Omental fat pad (tissue), 3 donors: ENCODE measurements at regions not wholly inside any gene's neighbourhood (a gene's known extent, or its start where the extent isn't known, plus 50 kb on each side); places are given as distances from the start of the nearest gene placed in this dataset.
"Not testable (repeated sequence)": the region's sequence is repeated elsewhere in the genome, so short reads cannot be mapped to it uniquely, and the experiment has no call there.

Source experiments
- ATAC-seq: fragments of 150-250 bp; one replicate; pipeline ENCODE4 v1.9.1; 2016; ENCODE audit warnings: mild to moderate bottlenecking, moderate library complexity; ENCODE audit not compliant: low FRiP score
- DNase-seq: peaks from one replicate; pipeline ENCODE4 v3.0.0-alpha.2; 2019; ENCODE audit warnings: low spot score
- TF ChIP-seq, protein P1 (sequence below), 3 donors: fragments of 450-650 bp; IDR thresholded peaks; one replicate each; pipeline ENCODE4 v1.5.1; 2016 to 2017; ENCODE audit warnings: antibody characterized with exemption in 3 of 3, mild to moderate bottlenecking in 3 of 3, moderate library complexity in 2 of 3

- ATAC-seq, result no peak
- no peak for DNase-seq
- TF ChIP-seq, protein P1, sequence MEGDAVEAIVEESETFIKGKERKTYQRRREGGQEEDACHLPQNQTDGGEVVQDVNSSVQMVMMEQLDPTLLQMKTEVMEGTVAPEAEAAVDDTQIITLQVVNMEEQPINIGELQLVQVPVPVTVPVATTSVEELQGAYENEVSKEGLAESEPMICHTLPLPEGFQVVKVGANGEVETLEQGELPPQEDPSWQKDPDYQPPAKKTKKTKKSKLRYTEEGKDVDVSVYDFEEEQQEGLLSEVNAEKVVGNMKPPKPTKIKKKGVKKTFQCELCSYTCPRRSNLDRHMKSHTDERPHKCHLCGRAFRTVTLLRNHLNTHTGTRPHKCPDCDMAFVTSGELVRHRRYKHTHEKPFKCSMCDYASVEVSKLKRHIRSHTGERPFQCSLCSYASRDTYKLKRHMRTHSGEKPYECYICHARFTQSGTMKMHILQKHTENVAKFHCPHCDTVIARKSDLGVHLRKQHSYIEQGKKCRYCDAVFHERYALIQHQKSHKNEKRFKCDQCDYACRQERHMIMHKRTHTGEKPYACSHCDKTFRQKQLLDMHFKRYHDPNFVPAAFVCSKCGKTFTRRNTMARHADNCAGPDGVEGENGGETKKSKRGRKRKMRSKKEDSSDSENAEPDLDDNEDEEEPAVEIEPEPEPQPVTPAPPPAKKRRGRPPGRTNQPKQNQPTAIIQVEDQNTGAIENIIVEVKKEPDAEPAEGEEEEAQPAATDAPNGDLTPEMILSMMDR (IDR thresholded peaks at IDR 0.05), result no peak
Observed at GRCh38 chr12:67783393-67783792, 134.8 kb downstream of the DYRK2 start.

GRCh38 chr12:67784831-67785230 is 136.3 kb downstream of the DYRK2 start:
- ATAC-seq, result no peak
- no peak for DNase-seq
- TF ChIP-seq, protein P1 (IDR thresholded peaks at IDR 0.05), result no peak

GRCh38 chr12:67786086-67786485 is 137.5 kb downstream of the DYRK2 start:
- no peak for DNase-seq
- TF ChIP-seq, protein P1 (IDR thresholded peaks at IDR 0.05), result no peak
- no peak for ATAC-seq

- TF ChIP-seq, protein P1 (IDR thresholded peaks at IDR 0.05), result no peak
- ATAC-seq (no peak), DNase-seq (no peak)
Observed at GRCh38 chr12:67788118-67788517, 139.6 kb downstream of the DYRK2 start.

GRCh38 chr12:67789266-67789665 is 140.7 kb downstream of the DYRK2 start:
- TF ChIP-seq, protein P1 (IDR thresholded peaks at IDR 0.05), result no peak
- ATAC-seq (no peak), DNase-seq (no peak)

DNA sequence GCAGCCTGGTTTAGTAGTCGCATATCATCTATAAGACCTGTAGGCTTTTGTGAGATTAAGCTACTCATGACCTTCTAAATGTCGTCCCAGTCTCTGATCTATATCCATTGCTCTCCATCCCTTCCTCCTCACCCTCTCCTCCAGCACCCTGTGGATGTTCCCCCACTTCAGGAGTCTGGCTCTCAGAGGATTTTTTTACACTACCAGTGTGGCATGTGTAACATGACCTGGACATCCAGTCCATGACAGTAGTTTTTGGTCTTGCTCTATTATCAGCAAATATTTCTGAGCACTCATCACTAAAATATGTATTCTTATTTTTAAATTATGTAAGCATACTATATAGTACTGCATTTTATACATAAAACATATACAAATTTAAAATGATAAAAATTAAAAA is 142.1 kb downstream of the DYRK2 start:
- no peak for DNase-seq
- TF ChIP-seq, protein P1 (IDR thresholded peaks at IDR 0.05), result no peak
- no peak for ATAC-seq

- ATAC-seq, DNase-seq: not testable (repeated sequence)
Observed at GRCh38 chr12:67791362-67791761, 142.8 kb downstream of the DYRK2 start.

- no peak for DNase-seq
- no peak for ATAC-seq
- TF ChIP-seq, protein P1 (IDR thresholded peaks at IDR 0.05), result no peak
Observed at GRCh38 chr12:67792185-67792584, 143.6 kb downstream of the DYRK2 start.
